ENCODE measurements at regions not wholly inside any gene's neighbourhood (a gene's known extent, or its start where the extent isn't known, plus 50 kb on each side); places are given as distances from the start of the nearest gene placed in this dataset.
"Not testable (repeated sequence)": the region's sequence is repeated elsewhere in the genome, so short reads cannot be mapped to it uniquely, and the experiment has no call there.

- peak; percentile 32; the same call in 1 of the 2 replicates for TF ChIP-seq CREB1 (IDR thresholded peaks at IDR 0.05)
- not testable (repeated sequence) for TF ChIP-seq CREB1 (CRISPR knock-in tag; IDR thresholded peaks at IDR 0.05); SOX6 (IDR thresholded peaks at IDR 0.05)
- TF ChIP-seq TFE3 (CRISPR knock-in tag; IDR thresholded peaks at IDR 0.05): 0 out of 2 replicates have a peak, but pooled peaks have one; percentile 18
- TF ChIP-seq SIX1 (CRISPR knock-in tag; IDR thresholded peaks at IDR 0.05; ENCODE audit: borderline replicate concordance): peak; percentile 30; the same call in 1 of the 2 replicates
- TF ChIP-seq POGZ (CRISPR knock-in tag; IDR thresholded peaks at IDR 0.05): 0 out of 2 replicates have a peak, but pooled peaks have one; percentile 31
- peak; percentile 36; the same call in 1 of the 2 replicates for TF ChIP-seq DRAP1 (CRISPR knock-in tag; IDR thresholded peaks at IDR 0.05)
- TF ChIP-seq MED1 (CRISPR knock-in tag; IDR thresholded peaks at IDR 0.05): peak; percentile 90
- 0 out of 2 replicates have a peak, but pooled peaks have one; percentile 24 for TF ChIP-seq PPARG (CRISPR knock-in tag; conservative IDR thresholded peaks at IDR 0.05)
- TF ChIP-seq ATF2 (CRISPR knock-in tag; IDR thresholded peaks at IDR 0.05): peak; percentile 79
- TF ChIP-seq HMGXB4 (CRISPR knock-in tag; IDR thresholded peaks at IDR 0.05; ENCODE audit: borderline replicate concordance in 1 of 2, low read depth in 1 of 2): peak in 1 of 2 experiments; percentile 34; a peak in 1 of 4 replicates
- peak; percentile 27; the same call in 1 of the 2 replicates for TF ChIP-seq ZGPAT (CRISPR knock-in tag; IDR thresholded peaks at IDR 0.05)
- TF ChIP-seq SOX6 (CRISPR knock-in tag; IDR thresholded peaks at IDR 0.05): peak; percentile 45
- peak; percentile 33; the same call in 1 of the 2 replicates for TF ChIP-seq ZNF143 (CRISPR knock-in tag; IDR thresholded peaks at IDR 0.05)
- TF ChIP-seq ZNF792 (CRISPR knock-in tag; IDR thresholded peaks at IDR 0.05): peak; percentile 35; the same call in 1 of the 2 replicates
- TF ChIP-seq ZKSCAN8 (CRISPR knock-in tag; IDR thresholded peaks at IDR 0.05; ENCODE audit: borderline replicate concordance): peak; percentile 35; the same call in 1 of the 2 replicates
- TF ChIP-seq NCOA2 (CRISPR knock-in tag; IDR thresholded peaks at IDR 0.05): peak; percentile 37; the same call in 1 of the 2 replicates
- TF ChIP-seq ARID5B (CRISPR knock-in tag; IDR thresholded peaks at IDR 0.05): peak; percentile 67
- 0 out of 2 replicates have a peak, but pooled peaks have one; percentile 32 for TF ChIP-seq ZBTB38 (CRISPR knock-in tag; IDR thresholded peaks at IDR 0.05)
These were observed 1938.5 kb downstream of the FOXD4L5 start (continued) for GRCh38 chr9:63346310-63347048.
